Hepatocyte (in vitro differentiated cells): ENCODE measurements at regions not wholly inside any gene's neighbourhood (a gene's known extent, or its start where the extent isn't known, plus 50 kb on each side); places are given as distances from the start of the nearest gene placed in this dataset.

Experiments used
- DNase-seq: peaks from one replicate; pipeline ENCODE4 v3.0.0-alpha.2; 2016; ENCODE audit warnings: low spot score
- H2AFZ ChIP-seq: fragments of 200-600 bp; sonication (generic); 2 replicates; pipeline ENCODE4 v1.6.0; 2016; ENCODE audit warnings: antibody characterized with exemption, mild to moderate bottlenecking
- H3K27ac ChIP-seq: fragments of 200-600 bp; sonication (generic); 2 replicates; pipeline ENCODE4 v1.5.1; 2016; ENCODE audit warnings: mild to moderate bottlenecking
- H3K27me3 ChIP-seq: fragments of 200-600 bp; sonication (generic); 2 replicates; pipeline ENCODE4 v1.6.1; 2016
- H3K36me3 ChIP-seq: fragments of 200-600 bp; sonication (generic); replicated peaks from 2 replicates; pipeline ENCODE4 v1.5.1; 2016; ENCODE audit warnings: low read depth; ENCODE audit not compliant: insufficient read depth
- H3K4me1 ChIP-seq: fragments of 200-600 bp; sonication (generic); 2 replicates; pipeline ENCODE4 v1.5.1; 2016; ENCODE audit warnings: mild to moderate bottlenecking, moderate library complexity; ENCODE audit not compliant: insufficient read depth
- H3K4me2 ChIP-seq: fragments of 200-600 bp; sonication (generic); 2 replicates; pipeline ENCODE4 v1.6.0; 2016
- H3K4me3 ChIP-seq: fragments of 200-600 bp; sonication (generic); 2 replicates; pipeline ENCODE4 v1.5.1; 2016; ENCODE audit warnings: mild to moderate bottlenecking
- H3K79me2 ChIP-seq: fragments of 200-600 bp; sonication (generic); 2 replicates; pipeline ENCODE4 v1.6.0; 2017; ENCODE audit warnings: mild to moderate bottlenecking
- H3K9me2 ChIP-seq: fragments of 200-600 bp; sonication (generic); replicated peaks from 2 replicates; pipeline ENCODE4 v1.6.0; 2017; ENCODE audit warnings: mild to moderate bottlenecking; ENCODE audit not compliant: insufficient read depth
- H3K9me3 ChIP-seq: fragments of 200-600 bp; sonication (generic); 2 replicates; pipeline ENCODE4 v1.5.1; 2016; ENCODE audit warnings: low read depth, mild to moderate bottlenecking
- H4K20me1 ChIP-seq: fragments of 200-600 bp; sonication (generic); 2 replicates; pipeline ENCODE4 v1.6.0; 2016; ENCODE audit warnings: mild to moderate bottlenecking; ENCODE audit not compliant: insufficient read depth, poor library complexity, severe bottlenecking
- EZH2 ChIP-seq: fragments of 200-600 bp; sonication (generic); IDR thresholded peaks from 2 replicates; pipeline ENCODE4 v1.6.1; 2016; ENCODE audit warnings: antibody characterized with exemption, mild to moderate bottlenecking, borderline replicate concordance
- EZH2phosphoT487 ChIP-seq: fragments of 200-600 bp; sonication (generic); IDR thresholded peaks from one replicate; pipeline ENCODE4 v1.6.1; 2018; ENCODE audit warnings: antibody characterized with exemption, mild to moderate bottlenecking, low read depth, moderate library complexity; ENCODE audit not compliant: unreplicated experiment, severe bottlenecking
- WGBS: methylation state at CpG from one replicate; pipeline ENCODE4 v1.1.6; 2016; ENCODE audit warnings: low lambda C conversion rate; ENCODE audit errors: missing lambda C conversion rate; 5-methylcytosine and 5-hydroxymethylcytosine counted together
- TF ChIP-seq, protein P1 (sequence below): fragments of 200-600 bp; sonication (generic); IDR thresholded peaks from 2 replicates; pipeline ENCODE4 v1.5.1; 2016; ENCODE audit warnings: antibody characterized with exemption, mild to moderate bottlenecking; ENCODE audit not compliant: poor library complexity

GRCh38 chr4:12173496-12173895, 744.8 kb upstream of the HS3ST1 start:
- H4K20me1 ChIP-seq, result no peaks in the 10 kb centered on the region
- H2AFZ ChIP-seq, result no peak overlapping the region
- WGBS, result 91% methylated on average over 4 of the region's 4 CpGs
- no peaks in the 10 kb centered on the region for H3K36me3 ChIP-seq
- H3K79me2 ChIP-seq, result no peaks in the 10 kb centered on the region
- no peaks in the 10 kb centered on the region for H3K9me3 ChIP-seq
- no peaks in the 10 kb centered on the region for H3K9me2 ChIP-seq
- no peaks in the 10 kb centered on the region for H3K27me3 ChIP-seq
- DNase-seq, result no peak
- H3K4me1 ChIP-seq, result no peaks in the 10 kb centered on the region
- H3K4me2 ChIP-seq, result no peak overlapping the region
- TF ChIP-seq EZH2phosphoT487 (no peak), EZH2 (no peak)
- TF ChIP-seq, protein P1, sequence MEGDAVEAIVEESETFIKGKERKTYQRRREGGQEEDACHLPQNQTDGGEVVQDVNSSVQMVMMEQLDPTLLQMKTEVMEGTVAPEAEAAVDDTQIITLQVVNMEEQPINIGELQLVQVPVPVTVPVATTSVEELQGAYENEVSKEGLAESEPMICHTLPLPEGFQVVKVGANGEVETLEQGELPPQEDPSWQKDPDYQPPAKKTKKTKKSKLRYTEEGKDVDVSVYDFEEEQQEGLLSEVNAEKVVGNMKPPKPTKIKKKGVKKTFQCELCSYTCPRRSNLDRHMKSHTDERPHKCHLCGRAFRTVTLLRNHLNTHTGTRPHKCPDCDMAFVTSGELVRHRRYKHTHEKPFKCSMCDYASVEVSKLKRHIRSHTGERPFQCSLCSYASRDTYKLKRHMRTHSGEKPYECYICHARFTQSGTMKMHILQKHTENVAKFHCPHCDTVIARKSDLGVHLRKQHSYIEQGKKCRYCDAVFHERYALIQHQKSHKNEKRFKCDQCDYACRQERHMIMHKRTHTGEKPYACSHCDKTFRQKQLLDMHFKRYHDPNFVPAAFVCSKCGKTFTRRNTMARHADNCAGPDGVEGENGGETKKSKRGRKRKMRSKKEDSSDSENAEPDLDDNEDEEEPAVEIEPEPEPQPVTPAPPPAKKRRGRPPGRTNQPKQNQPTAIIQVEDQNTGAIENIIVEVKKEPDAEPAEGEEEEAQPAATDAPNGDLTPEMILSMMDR, result no peak
- H3K4me3 ChIP-seq, result no peak overlapping the region
- no peak overlapping the region for H3K27ac ChIP-seq

DNA sequence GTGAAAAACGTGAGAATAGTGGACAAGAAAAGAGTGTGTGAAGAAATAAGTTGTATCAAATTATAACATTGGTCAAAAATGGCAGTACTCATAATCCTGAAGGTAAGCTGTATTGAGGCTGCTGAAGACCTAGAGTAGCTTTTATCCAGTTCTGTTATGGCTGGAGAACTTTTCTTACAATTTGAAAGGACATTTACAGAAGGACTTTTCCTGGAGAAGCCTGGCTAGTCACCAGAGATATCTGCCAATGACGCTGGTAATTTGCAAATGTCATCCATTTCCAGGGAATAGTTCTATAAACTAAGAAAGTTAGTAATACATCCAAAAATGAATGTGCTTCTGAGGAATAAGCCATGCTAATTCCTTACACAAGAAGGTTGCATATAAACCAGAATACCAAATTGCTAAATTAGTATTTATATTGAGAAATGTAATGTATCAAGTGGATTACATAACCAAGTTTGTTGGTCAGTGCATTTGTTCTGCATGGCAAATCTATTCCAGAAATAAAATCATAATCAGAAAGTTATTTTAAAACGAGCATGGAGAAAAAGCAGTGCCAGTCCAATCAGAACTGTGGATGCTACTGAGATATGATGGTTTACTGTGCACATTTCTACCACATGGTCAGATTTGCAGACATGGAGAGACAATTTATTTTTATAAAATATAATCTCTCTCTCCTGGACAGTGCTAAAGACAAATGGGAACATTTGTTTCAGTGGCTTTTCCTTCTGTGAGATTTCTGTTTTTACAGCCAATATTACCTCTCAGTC, 743.7 kb upstream of the HS3ST1 start:
- no peaks in the 10 kb centered on the region for H3K79me2 ChIP-seq
- TF ChIP-seq EZH2 (no peak), EZH2phosphoT487 (no peak)
- TF ChIP-seq, protein P1, result no peak
- H3K4me2 ChIP-seq, result no peak overlapping the region
- no peaks in the 10 kb centered on the region for H3K4me1 ChIP-seq
- H3K36me3 ChIP-seq, result no peaks in the 10 kb centered on the region
- 75% methylated on average over 3 of the region's 3 CpGs for WGBS
- H2AFZ ChIP-seq, result no peak overlapping the region
- H3K27me3 ChIP-seq, result no peaks in the 10 kb centered on the region
- no peak for DNase-seq
- no peaks in the 10 kb centered on the region for H3K9me3 ChIP-seq
- H4K20me1 ChIP-seq, result no peaks in the 10 kb centered on the region
- no peak overlapping the region for H3K27ac ChIP-seq
- H3K9me2 ChIP-seq, result no peaks in the 10 kb centered on the region
- H3K4me3 ChIP-seq, result no peak overlapping the region

GRCh38 chr4:12170308-12170707, 741.6 kb upstream of the HS3ST1 start:
- H3K9me2 ChIP-seq, result no peaks in the 10 kb centered on the region
- H2AFZ ChIP-seq, result no peak overlapping the region
- DNase-seq, result no peak
- H3K79me2 ChIP-seq, result no peaks in the 10 kb centered on the region
- H4K20me1 ChIP-seq, result no peaks in the 10 kb centered on the region
- H3K36me3 ChIP-seq, result no peaks in the 10 kb centered on the region
- H3K27ac ChIP-seq, result no peak overlapping the region
- TF ChIP-seq EZH2, result no peak
- TF ChIP-seq, protein P1, result no peak
- no peak overlapping the region for H3K4me2 ChIP-seq
- no peaks in the 10 kb centered on the region for H3K4me1 ChIP-seq
- no peaks in the 10 kb centered on the region for H3K9me3 ChIP-seq
- H3K4me3 ChIP-seq, result no peak overlapping the region
- H3K27me3 ChIP-seq, result no peaks in the 10 kb centered on the region
- 87% methylated on average over 4 of the region's 4 CpGs for WGBS
